ENCODE measurements at regions not wholly inside any gene's neighbourhood (a gene's known extent, or its start where the extent isn't known, plus 50 kb on each side); places are given as distances from the start of the nearest gene placed in this dataset.
A peak's percentile ranks its signal among the peaks of the same experiment; 100 is the strongest.
"Not testable (repeated sequence)": the region's sequence is repeated elsewhere in the genome, so short reads cannot be mapped to it uniquely, and the experiment has no call there.

DNA sequence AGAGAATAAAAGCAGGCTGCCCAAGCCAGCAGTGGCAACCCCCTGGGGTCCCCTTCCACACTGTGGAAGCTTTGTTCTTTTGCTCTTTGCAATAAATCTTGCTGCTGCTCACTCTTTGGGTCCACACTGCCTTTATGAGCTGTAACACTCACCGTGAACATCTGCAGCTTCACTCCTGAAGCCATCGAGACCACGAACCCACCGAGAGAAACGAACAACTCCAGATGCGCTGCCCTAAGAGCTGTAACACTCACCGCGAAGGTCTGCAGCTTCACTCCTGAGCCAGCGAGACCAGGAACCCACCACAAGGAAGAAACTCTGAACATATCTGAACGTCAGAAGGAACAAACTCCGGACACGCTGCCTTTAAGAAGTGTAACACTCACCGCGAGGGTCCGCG is 1252.9 kb downstream of the STIM2 start:
- DNase-seq, result not testable (repeated sequence)

DNA sequence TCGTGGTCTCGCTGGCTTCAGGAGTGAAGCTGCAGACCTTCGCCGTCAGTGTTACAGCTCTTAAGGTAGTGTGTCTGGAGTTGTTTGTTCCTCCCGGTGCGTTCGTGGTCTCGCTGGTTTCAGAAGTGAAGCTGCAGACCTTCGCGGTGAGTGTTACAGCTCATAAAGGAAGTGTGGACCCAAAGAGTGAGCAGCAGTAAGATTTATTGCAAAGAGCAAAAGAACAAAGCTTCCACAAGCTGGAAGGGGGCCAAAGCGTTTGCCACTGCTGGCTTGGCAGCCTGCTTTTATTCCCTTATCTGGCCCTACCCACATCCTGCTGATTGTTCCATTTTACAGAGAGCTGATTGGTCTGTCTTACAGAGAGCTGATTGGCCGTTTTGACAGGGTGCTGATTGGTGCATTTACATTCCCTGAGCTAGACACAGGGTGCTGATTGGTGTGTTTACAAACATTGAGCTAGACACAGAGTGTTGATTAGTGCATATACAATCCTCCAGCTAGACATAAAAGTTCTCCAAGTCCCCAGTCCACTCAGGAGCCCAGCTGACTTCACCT is 1256.0 kb downstream of the STIM2 start:
- not testable (repeated sequence) for DNase-seq

DNA sequence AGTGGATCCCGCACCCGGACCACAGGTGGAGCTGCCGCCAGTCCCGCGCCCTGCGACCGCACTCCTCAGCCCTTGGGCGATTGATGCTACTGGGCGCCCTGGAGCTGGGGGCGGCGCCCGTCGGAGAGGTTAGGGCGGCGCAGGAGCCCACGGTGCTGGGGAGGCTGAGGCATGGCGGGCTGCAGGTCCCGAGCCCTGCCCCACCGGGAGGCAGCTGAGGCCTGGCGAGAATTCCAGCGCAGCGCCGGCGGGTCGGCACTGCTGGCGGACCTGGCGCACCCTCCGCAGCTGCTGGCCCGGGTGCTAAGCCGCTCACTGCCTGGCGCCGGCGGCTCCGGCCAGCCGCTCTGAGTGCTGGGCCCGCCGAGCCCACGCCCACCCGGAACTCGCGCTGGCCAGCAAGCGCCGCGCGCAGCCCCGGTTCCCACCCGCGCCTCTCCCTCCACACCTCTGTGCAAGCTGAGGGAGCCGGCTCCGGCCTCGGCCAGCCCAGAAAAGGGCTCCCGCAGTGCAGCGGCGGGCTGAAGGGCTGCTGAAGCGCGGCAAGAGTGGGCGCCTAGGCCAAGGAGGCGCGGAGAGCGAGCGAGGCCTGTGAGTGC is 1256.5 kb downstream of the STIM2 start:
- DNase-seq, result no peak

DNA sequence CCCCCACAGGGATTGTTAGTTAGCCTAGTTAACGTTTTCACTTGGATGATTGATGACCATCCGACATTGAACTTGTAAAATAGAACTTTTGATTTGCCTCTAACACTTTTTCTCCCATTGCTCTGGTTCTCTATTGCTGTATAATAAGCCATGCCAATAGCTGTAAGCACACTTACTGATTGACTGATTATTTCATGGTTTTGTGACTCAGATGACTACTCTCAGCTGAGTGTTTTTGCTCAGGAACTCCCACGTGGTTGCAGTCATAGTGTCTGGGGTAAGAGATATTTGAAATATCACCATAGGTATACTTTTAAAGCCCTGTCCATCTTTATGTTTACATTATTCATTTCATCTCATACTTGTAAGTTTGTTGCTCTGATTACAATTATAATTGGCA is 1285.5 kb downstream of the STIM2 start:
- no peak for DNase-seq

DNA sequence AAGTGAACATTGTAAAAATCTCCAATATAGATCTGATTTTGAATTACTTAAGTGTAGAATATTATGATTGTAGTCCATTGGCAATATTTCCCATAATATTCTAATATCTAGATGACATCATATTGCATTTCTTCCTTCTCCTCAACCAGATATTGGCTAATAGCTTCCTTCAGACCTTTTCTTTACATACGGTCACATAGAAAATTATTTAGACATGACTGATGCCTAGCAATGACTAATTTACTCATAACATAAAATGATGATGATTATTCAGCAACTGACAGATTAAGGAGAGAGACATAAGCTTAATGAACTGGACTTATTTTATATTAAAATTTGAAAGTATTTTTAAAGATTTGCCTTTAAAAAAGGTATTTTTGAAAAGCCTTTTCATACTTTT is 1287.6 kb downstream of the STIM2 start:
- DNase-seq, result no peak

DNA sequence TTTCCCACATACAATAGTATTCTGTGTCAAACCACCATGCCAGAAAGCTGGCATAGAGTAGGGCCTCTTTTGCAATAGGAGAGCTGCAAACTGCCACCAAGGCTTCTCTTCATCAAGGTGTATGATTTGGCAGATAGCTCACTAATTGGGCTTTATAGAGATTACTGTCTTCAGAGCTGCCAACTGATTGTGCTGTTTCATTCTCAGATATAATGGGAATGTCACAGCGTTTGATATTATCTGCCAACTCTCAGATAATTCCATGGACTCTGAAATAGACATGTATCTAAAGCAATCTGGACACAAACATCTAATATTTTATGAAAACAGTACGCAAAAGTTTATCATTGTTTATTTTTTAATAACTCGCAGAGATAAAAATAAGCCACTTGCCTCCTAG is 1289.1 kb downstream of the STIM2 start:
- no peak for DNase-seq

DNA sequence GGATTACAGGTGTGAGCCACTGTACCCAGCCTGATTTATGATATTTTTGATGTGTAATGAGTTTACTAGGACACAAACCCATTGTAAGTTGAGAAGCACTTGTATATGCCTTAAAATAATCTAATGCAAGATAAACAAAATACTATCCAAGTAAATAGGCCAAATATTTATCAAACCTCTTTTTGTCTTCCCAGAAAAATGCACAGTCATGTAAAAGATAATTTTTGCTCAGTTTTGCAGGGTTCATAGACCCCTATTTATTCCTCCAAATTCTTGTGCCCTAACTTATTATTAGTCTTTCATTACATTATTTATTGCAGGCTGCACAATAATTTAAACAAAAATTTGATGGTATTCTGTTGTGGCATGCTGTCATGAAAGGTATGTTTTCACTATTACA is 1290.7 kb downstream of the STIM2 start:
- no peak for DNase-seq

DNA sequence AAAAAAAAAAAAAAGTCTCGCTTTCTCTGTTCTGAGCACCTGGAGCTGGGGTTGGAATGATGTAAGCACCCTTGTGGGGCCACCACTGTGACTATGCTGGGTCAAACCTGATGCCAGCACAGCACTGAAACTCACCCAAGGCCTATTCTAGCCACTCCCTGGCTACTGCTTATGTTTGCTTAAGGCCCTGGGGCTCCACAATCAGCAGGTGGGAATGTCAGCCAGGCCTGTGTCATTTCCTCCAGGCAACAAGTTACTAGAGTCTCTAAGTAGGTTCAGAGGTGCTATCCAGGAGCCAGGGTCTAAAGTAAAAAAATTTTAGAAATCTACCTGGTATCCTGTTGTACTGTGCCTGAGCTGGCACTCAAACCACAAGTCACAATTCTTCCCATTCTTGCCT is 1306.8 kb downstream of the STIM2 start:
- no peak for DNase-seq

DNA sequence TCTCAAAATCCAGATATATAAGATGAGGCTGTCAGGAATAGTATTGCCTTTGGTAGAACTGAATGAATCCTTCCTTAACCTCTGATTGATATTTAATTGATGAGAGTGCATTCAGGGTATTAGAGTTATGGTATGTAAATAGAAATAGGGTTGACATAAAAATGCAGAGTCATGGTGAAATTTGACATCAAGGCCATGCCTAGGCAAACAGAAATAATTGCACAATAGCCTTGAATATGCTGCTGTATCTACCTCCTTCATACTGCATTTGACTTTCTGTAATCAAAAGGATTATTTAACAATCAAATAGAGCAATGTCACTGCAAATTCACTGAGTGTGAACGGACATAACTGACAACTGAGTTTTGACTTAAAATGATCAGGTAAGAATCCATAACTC is 1316.3 kb downstream of the STIM2 start:
- no peak for DNase-seq

DNA sequence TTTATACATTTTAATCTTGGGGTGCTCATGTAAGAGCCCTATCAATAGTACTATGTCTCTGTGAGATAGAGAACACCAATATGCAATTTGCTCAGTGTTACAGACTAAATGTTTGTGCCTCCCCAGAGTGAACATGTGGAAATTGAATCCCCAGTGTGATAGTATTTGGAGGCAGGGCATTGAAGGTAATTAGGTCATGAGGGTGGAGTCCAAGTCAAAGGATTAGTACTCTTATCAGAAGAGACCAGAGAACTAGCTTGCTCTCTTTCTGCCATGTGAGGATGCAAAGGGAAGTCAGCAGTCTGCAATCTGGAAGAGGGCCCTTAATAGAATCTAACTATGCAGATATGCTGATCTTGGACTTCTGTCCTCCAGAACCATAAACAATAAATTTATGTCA is 1317.0 kb downstream of the STIM2 start:
- DNase-seq, result no peak

DNA sequence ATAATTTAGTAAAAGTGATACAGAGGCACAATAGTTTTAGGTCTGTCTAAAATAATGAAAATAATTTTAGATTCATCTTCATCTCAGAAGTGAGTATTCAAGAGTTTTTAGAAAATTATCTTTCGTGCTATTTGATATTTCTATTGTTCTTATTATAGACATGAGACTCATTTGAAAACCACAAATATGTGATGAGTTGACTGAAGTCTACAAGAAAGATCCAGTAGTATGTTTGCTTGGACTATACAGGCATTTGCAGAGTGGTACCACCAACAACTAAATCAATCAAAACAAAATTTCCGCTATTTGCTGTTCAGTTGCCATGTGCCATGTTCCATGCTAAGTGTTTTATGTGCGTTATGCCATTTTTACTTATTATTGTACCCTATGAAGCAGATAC is 1318.5 kb downstream of the STIM2 start:
- DNase-seq, result no peak

DNA sequence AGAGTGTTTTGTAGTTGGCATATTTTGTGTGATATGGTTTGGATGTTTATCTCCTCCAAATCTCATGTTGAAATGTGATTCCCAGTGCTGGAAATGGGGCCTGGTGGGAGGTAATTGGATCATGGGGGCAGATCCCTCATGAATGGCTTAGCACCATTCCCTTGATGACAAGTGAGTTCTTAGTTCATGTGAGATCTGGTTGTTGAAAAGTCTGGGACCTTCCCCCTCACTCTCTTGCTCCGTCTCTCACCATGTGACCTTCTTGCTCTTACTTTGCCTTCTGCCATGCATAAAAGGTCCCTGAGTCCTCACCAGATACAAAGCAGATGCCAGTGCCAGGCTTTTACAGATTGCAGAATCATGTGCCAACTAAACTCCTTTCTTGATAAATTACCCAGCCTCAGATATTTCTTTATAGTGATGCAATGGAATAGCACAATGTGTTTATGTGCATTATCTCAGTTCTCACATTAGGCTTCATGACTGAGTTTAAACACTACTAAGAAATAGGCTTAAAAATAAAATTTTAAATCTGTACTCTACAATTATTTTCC is 1348.8 kb downstream of the STIM2 start:
- no peak for DNase-seq

DNA sequence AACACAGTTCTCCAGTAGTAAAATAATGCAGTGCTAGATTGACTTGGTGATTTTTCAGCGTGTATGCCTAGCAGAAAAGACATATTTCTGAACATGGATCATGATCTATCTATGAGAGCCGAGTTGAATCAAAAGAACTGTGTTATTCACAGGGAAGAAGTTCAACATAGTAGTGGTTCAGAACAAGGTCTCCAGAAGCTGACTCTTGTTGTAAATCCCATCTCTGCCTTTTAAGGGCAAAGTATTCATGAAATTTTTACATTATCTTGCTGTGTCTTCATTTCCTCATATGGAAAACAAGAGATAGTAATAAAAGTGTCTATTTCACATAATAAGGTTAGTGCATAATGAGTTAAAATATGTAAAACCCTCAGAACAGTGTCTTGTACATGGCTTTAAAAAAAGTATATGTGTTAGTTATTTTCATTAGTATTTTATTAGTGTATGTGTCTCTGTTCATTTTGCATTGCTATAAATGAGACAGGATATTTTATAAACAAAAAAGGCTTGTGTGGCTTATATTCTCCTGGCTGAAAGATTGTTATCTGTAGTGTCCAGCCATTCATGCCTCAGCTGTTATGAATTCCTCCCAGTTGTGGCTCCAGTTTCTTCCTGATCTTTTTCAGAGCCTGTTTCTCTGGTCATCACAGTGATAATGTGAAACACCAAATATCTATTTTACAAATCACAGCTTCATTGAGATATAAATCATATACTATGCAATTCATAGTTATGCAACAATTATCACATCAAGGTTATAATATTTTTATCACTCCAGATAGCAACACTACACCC is 1351.2 kb downstream of the STIM2 start:
- no peak for DNase-seq

DNA sequence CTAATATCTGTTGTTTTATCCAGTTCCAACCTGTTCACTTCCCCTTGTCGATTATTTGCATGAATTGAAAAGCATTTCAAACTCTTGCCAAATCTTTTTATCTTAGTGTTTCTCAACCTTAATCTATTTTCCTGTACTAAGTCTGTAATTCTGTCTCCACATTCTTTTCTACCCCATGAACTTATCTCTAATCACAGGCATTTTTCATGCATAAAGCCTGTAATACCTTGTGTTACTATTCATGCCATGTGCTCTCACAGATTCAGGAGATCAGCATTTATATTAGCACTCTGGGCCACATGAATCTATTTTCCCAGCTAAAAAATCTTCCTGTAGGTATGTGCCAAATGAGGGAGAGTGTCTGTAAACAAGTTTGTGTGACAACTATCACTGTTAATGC is 1360.9 kb downstream of the STIM2 start:
- no peak for DNase-seq

DNA sequence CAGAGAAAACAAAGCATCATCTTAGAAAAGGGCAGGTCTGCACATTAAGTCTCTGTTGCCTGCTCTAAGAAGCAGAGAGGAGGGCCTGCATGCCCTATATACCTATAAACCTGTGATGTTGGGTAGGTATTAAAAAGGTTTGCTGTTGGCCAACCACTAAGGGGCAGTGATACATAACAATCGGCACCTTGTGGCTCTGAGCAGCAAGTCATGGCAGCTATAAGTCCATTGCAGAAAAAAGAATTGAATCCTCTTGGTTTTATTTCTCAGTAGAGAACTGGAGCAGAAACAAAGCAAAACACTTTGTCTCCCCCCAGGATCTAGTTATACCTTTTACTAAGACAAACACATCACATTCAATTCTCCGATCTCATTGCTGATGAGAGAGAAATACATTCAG is 1364.4 kb downstream of the STIM2 start:
- DNase-seq, result peak; percentile 60

DNA sequence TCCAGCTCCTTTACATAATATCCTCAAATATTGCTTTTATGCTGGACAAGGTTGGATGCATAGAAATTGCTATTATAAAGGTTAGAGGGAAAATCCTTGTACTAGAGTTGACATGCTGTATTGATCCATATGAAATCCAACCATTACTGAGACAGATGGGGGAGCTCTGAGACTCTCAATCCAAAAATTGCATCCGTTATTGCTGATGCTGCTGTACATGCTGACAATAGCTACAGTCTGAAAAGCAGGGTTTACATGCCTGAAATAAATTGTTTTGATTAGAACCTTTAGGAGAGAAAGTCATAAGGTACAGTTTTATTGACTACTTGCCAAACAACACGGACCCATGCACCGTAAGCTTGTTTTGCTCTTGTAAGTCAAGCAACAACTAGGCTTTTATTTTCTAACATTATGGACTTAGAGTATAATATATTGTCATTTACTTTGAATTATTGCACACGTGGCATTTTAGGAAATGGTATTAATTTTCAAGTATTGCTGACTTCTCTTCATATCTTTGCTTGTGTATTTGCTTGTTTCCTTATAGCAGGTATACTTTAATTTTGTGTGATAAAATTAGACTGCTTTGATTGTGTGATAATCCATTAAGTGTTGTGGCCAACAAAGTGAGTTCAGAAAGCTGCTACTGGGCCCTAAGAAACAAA is 1365.2 kb downstream of the STIM2 start:
- peak; percentile 76 for DNase-seq

DNA sequence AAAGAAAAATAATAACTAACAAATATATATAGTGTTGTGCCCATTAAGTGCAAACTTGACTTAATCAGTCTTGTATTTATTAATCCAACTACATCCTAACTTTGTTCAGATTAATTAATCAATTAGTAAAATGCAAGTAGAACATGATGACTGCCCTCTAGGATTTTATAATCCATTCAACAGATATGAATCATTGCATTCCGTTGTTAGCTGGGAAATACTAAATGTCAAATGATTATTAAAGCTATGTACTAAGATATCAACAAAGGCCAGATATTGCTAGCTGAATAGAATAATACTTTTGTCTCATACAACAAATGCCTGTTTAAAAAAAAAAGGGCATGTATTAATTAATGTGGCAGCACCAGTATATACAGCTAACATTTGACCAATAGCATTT is 1366.3 kb downstream of the STIM2 start:
- no peak for DNase-seq

DNA sequence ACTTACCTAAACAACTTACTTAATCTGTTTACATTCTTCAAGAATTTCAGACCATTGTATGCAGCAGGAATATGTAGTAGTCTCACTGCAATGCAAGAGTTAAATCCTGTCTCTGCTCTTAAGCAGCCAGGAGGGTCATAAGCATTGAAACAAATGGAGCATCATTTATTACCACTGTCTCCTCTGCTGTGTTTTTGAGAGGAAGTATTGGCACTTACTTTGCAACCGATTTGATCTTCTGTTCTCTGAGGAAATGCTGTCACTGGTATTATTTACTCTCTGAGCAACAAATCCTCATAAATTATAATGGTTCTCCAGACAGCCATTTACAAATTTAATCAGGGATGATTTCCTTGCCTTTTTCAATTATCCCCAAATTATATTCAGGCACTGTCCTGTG is 1367.1 kb downstream of the STIM2 start:
- DNase-seq, result no peak

DNA sequence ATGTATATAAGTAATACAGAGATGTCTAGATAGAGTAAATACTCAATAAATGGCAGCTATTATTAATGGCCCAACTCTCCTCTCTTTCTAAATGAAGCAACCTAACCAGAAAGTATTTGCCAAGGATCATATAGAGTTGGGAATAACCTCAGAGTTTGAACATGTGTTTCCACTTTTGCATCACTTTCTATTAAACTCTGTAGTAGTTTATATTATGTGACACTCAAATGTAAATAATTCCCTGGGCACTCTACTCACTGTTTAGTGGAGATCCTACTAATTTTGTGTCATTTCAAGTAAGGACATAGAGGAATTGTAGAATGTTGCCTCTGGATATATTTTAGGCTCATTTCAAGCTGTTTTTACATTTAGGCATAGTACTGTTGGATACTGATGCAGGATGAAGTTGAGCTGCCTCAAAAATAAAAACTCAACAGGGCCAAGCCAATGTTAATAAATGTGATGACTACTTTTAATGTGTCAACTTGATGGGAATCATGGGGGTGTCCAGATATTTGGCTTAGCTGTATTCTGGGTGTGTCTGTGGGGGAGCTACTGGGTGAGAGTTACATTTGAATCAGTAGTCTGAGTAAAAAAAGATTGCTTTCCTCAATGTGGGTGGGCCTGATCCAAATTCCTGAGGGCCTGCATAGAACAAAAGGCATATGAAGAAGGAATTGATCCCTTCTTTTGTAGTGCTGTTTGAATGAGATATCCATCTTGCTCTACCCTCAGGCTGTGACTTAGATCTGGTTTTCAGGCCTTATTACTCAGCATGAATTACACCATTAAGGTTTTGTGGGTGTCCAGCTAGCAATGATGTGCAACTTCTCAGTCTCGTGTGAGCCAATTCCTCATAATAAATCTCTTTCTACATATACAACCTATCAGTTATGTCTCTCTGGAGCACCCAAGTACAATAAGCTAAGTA is 1368.2 kb downstream of the STIM2 start:
- no peak for DNase-seq

DNA sequence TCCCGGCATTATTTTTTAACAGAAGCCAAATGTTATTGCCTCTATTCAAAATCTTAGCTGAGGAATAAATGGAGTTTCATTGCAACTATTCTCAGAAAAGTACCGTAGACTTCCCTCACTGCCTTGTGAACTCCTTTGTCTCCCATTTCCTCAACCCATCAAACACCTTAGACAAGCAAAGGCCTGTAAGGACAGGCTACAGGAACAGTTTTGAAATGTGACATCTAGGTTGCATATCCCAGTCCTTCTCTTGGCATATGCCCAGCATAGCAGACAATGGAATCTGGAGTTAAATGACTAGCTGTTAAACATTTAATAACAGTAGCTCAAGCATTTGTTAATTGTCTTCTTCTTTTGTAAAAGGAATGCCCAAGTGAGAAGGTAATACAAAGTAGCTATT is 1371.7 kb downstream of the STIM2 start:
- no peak for DNase-seq

DNA sequence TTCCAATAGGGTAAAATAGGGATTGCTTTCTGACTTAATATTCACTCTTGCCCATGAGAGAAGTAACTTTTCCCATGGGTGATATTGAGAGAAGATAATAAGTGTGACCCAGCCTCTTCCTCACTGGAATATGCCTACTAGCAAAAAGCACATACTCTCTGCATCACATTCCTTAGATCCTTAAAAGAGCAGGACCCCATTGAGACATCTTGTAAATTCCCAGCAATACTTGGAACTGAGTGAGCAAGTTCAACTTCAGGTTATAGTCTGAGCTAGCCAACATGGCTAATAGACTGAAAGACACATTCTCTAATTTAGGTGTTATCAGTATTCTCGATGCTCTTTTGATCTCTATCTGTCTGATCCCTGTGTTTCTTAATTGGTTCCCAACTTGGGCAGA is 1372.3 kb downstream of the STIM2 start:
- DNase-seq, result no peak

DNA sequence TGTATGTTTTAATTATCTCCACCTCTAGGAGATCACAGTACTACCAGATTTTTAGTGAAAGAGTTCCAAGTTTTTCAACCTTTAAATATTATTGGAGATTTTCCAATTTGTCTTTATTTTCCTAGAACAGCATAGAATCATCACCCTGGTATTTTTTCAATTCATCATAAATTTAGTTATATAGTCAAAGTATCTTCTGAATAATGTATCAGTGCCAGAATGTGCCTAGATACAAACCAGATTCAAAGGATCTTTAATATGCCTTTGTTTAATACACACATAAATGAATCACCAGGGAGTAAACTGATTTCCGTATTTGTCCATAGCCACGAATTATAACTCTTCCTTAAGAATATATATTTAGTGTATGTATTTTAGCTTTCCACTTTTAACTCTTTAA is 1373.1 kb downstream of the STIM2 start:
- DNase-seq, result no peak

DNA sequence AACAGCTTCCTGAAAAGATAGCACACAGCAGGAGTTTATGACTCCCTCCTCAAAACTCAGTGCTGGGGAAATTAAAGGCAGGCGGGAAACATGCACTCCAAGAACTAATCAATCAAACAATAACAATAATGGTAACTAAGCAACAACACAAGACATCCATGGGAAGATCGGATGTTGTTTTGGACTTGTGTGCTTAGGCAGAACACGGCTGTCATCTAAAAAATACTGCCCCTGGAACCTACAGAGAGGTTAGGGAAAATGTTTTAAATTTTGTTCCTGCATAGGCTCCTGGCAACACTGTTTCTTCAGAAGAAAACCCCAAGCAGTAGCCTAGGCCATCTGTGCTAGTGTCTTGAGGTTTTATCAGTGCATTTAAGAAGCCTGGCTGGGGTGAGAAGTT is 1378.2 kb downstream of the STIM2 start:
- DNase-seq, result no peak
